ENCODE measurements at regions not wholly inside any gene's neighbourhood (a gene's known extent, or its start where the extent isn't known, plus 50 kb on each side); places are given as distances from the start of the nearest gene placed in this dataset.

- TF ChIP-seq FOXM1 (IDR thresholded peaks at IDR 0.05; ENCODE audit: low read depth) (no peak), TAF1 (IDR thresholded peaks at IDR 0.05; ENCODE audit: borderline replicate concordance, low read depth, low read length) (no peak), CHD2 (IDR thresholded peaks at IDR 0.05; ENCODE audit: low read length, partially characterized antibody) (no peak), SIN3A (IDR thresholded peaks at IDR 0.05; ENCODE audit: borderline replicate concordance, low read depth, low read length) (no peak), POLR2AphosphoS5 (IDR thresholded peaks at IDR 0.05; ENCODE audit: low read depth, low read length) (no peak), MEF2A (IDR thresholded peaks at IDR 0.05; ENCODE audit: borderline replicate concordance, low read depth) (no peak), RCOR1 (IDR thresholded peaks at IDR 0.05; ENCODE audit: low read length) (no peak), USF1 (IDR thresholded peaks at IDR 0.05; ENCODE audit: borderline replicate concordance, low read depth) (no peak)
- TF ChIP-seq, protein P1, sequence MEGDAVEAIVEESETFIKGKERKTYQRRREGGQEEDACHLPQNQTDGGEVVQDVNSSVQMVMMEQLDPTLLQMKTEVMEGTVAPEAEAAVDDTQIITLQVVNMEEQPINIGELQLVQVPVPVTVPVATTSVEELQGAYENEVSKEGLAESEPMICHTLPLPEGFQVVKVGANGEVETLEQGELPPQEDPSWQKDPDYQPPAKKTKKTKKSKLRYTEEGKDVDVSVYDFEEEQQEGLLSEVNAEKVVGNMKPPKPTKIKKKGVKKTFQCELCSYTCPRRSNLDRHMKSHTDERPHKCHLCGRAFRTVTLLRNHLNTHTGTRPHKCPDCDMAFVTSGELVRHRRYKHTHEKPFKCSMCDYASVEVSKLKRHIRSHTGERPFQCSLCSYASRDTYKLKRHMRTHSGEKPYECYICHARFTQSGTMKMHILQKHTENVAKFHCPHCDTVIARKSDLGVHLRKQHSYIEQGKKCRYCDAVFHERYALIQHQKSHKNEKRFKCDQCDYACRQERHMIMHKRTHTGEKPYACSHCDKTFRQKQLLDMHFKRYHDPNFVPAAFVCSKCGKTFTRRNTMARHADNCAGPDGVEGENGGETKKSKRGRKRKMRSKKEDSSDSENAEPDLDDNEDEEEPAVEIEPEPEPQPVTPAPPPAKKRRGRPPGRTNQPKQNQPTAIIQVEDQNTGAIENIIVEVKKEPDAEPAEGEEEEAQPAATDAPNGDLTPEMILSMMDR (IDR thresholded peaks at IDR 0.05), result no peak
Measured at GRCh38 chr12:88733008-88733407, 152.7 kb upstream of the KITLG start.
